AG09319 (cell line): ENCODE measurements at regions not wholly inside any gene's neighbourhood (a gene's known extent, or its start where the extent isn't known, plus 50 kb on each side); places are given as distances from the start of the nearest gene placed in this dataset.

Experiments
- DNase-seq: peaks from one replicate; pipeline ENCODE4 v3.0.0-alpha.2; 2010; ENCODE audit warnings: low read depth; ENCODE audit errors: extremely low read depth
- TF ChIP-seq, protein P1 (sequence below): IDR thresholded peaks from 2 replicates; pipeline ENCODE4 v1.5.1; 2011; ENCODE audit warnings: low read depth, mild to moderate bottlenecking, inconsistent platforms, low read length, moderate library complexity

DNA sequence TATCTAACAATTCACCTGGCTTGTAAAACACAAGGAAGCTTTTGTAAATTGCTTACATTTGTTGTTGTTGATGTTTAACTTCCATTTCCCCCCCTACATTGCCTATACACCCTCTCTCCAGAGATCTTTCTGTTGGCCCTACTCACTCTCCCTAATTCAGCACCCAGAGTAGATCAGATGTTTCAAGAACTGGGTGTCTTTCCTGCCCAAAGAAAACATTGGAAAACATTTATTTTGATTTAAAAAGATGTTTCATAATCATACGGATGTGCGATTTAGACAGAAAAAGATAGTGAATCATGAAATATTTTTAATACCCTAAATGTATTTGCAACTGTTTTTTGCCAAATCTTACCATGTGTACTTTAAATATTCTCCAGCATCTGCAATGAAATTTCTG is 446.4 kb upstream of the RGS6 start:
- no peak for DNase-seq
- TF ChIP-seq, protein P1, sequence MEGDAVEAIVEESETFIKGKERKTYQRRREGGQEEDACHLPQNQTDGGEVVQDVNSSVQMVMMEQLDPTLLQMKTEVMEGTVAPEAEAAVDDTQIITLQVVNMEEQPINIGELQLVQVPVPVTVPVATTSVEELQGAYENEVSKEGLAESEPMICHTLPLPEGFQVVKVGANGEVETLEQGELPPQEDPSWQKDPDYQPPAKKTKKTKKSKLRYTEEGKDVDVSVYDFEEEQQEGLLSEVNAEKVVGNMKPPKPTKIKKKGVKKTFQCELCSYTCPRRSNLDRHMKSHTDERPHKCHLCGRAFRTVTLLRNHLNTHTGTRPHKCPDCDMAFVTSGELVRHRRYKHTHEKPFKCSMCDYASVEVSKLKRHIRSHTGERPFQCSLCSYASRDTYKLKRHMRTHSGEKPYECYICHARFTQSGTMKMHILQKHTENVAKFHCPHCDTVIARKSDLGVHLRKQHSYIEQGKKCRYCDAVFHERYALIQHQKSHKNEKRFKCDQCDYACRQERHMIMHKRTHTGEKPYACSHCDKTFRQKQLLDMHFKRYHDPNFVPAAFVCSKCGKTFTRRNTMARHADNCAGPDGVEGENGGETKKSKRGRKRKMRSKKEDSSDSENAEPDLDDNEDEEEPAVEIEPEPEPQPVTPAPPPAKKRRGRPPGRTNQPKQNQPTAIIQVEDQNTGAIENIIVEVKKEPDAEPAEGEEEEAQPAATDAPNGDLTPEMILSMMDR, result no peak

DNA sequence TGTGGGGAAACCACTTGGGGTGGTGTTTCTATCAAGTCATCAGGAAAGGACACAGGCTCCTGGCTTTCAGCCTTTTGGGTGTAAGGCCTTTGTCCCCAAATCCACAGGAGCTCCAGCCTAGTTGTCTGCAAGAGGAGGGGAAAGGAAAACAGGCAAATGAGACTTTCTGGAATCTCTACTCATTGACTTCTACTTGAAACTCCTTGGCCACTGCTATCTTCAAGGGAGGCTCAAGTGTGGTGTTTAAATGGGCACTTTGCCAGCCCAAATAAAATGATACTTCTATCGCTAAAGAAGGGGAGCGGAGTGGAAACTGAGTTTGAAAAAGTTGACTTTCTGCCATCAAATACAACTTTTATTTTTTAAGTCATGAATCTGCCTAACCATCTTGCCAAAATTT is 445.9 kb upstream of the RGS6 start:
- TF ChIP-seq, protein P1, result no peak
- no peak for DNase-seq

DNA sequence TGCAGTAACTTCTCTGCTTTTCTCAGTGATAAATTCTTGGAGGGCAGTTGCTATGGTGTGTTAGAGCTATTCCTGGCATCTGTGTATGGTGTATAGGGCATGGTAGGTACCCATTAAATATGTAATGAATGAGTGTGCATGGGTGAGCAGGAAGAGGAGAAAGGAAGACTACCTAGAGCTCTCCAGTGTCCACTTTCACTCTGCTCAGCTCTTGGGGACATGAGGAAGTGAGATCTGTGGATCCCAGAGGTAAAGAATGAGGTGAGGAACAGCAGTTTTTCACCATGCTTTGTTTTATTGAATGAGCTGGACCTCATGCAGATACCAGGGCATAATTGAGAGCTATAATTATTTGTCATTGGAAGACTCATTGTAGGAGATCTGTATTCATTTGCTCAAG is 444.8 kb upstream of the RGS6 start:
- TF ChIP-seq, protein P1, result no peak
- DNase-seq, result no peak

DNA sequence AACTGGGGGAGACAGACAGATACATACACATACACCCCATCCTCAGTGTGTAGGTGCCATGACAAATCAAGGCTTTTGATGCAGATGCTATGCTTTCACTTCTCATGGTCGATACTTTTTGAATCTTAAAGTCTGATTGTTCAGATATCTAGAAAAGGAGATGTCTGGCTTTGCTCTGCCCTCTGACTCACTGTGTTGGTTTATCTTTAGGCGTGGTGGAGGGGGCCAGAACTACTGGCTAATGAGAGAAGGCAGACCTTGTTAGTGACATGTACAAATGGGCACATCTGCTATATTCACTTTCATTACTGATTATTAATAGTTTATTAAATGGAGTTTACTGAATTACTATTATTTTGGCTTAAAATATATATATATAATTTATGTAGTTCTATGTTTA is 444.3 kb upstream of the RGS6 start:
- TF ChIP-seq, protein P1, result no peak
- DNase-seq, result no peak

DNA sequence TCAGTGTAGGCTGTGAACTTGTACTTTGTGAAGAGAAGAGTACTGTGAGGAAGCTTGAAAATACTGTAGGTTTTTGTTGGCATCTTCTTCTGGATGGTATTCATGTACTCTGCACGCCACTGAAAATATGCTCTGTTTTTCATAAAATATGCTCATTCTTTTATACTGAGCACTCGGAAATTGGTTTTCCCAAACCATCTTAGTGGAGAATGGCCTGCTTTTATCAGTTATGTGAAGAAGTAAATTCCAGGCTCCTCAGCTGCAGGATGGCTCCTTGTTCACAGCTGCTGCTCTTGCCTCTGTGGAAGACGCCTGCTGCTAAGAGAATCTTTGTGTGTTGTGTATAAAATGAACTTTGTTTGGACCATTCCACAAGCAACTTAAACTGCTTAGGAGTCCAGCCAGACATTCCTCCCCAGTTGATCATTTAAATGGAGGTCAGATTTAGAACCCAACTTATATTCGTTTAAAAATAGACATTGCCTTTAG is 443.5 kb upstream of the RGS6 start:
- DNase-seq, result no peak
- TF ChIP-seq, protein P1, result no peak

DNA sequence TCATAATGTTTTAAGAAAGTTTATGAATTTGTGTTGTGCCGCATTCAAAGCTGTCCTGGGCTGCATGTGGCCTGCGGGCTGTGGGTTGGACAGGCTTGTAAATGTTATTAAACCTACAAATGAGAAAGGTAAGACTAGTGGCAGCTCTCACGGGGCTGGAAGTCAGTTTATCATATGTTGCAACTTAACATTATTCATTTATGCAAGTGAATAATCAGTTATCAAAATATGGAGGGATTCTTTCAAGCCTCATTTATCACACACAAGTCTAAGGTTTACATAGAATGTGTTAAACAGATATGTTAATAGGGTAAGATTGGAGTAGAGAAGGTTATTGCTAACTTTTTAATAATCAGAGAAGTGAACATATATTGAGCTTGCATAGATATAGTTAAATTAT is 442.5 kb upstream of the RGS6 start:
- TF ChIP-seq, protein P1, result no peak
- no peak for DNase-seq

DNA sequence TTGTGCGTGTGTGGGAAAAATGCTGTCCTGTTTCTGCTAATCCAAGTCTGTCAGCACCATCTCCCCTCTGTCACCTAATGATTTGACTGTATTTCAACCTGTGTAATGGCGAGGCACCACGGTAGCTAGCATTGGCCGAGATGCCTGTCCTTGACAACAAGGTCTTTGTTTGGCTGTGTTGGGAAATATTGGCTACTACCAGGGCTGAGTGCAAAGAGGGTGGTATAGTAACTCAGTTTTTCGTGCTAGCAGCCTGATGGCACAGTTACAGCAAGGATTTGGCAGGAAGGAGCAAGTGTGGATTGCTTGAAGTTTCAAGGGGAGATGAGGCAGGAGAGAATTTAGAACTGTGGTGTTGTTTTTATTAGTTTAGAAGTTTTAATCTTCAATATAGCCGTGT is 440.3 kb upstream of the RGS6 start:
- TF ChIP-seq, protein P1, result no peak
- DNase-seq, result no peak
